ENCODE measurements at regions not wholly inside any gene's neighbourhood (a gene's known extent, or its start where the extent isn't known, plus 50 kb on each side); places are given as distances from the start of the nearest gene placed in this dataset.

DNA sequence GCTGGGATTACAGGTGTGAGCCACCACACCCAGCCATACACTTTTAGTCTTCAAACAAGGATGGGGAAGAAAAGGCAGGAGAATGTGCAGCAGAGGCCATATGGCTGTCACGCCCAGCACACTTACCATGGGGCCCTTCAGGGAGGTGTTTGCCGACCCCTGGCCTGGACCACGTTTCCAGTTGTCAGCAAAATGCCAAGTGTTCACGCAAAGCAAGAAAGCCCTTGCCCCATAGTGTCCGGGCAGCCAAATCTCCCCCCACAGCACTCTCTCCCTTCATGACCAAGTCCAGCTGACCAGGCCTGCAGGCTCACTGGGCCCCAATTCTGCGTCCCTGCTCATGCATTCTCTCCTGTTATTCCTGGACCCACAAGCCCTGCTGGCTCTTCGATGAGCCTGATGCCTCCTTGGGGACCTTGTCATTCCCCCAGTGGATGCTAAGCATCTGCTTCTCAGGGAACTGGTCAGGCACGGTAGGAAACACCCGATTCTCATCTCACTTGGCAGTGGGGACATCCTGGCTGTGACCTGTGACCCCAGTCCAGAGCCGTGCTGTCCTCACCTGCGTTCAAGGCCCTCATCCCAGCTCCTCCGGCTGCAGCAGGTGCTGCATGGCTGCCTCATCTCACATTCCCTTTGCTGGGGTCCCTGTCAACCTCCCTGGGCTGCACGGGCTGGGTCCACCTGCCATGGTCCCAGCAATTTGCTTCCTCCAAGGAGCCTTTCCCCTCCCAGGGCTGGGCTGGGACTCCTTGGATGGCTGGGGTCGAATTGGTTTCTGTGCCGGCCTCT is 96.4 kb downstream of the CTTN start:
- POLR2A ChIA-PET: interaction anchor here (0.7 to 0.9 kb wide), 2 partner anchors 14 to 41 kb away, joined by 3 read pairs; no protein-coding TSS in a partner anchor
- Histone ChIP-seq H3K4me1 (replicated peaks in 1 of 2; ENCODE audit: control insufficient read depth in 2 of 2, insufficient read depth in 2 of 2, low read length in 2 of 2) (no peaks in the 10 kb centered on the region; a peak in 1 of 5 replicates), H3K9ac (ENCODE audit: insufficient read depth in 1 of 2, low read depth in 2 of 2, low read length in 2 of 2) (no peak overlapping the region), H3K4me2 (ENCODE audit: insufficient read depth, low read length) (no peak overlapping the region), H3K27ac (ENCODE audit: extremely low read depth, low read depth, low read length) (no peak overlapping the region), H3K4me3 (no peak overlapping the region), H3K9me1 (ENCODE audit: control insufficient read depth, insufficient read depth, low read length) (no peaks in the 10 kb centered on the region), H3K79me2 (ENCODE audit: control insufficient read depth, insufficient read depth, low read length) (no peaks in the 10 kb centered on the region), H3K36me3 (ENCODE audit: control insufficient read depth, insufficient read depth, low read length) (no peaks in the 10 kb centered on the region), H3K9me3 (replicated peaks; ENCODE audit: control insufficient read depth, insufficient read depth, low read depth, low read length) (no peaks in the 10 kb centered on the region), H2AFZ (ENCODE audit: low read depth, low read length) (no peak overlapping the region), H3K27me3 (ENCODE audit: control insufficient read depth in 2 of 2, insufficient read depth in 2 of 2, low read length in 2 of 2) (peaks cover 22 to 73% of the 10 kb centered on the region in 2 experiments; a peak in 3 of 5 replicates), H4K20me1 (replicated peaks; ENCODE audit: control insufficient read depth, insufficient read depth, low read length) (peaks cover 2% of the 10 kb centered on the region; the same call in 1 of the 2 replicates)
- in situ Hi-C loops (cut with MboI) (no loop called here), intact Hi-C loops (cut with micrococcal nuclease) (no loop called here)
- no TSS peak for BruUV-seq (replicated peaks)
- WGBS (ENCODE audit: insufficient coverage, low coverage, missing lambda C conversion rate): 0% methylated on average over 14 of the region's 15 CpGs
- no peak for ATAC-seq
- FAIRE-seq: no peak
- CTCF ChIA-PET (ENCODE audit: low intra/inter-chr PET ratio): no interaction called here
- no peak for DNase-seq (ENCODE audit: extremely low read depth in 1 of 4, low spot score in 3 of 4)
- TF ChIP-seq, protein P1, sequence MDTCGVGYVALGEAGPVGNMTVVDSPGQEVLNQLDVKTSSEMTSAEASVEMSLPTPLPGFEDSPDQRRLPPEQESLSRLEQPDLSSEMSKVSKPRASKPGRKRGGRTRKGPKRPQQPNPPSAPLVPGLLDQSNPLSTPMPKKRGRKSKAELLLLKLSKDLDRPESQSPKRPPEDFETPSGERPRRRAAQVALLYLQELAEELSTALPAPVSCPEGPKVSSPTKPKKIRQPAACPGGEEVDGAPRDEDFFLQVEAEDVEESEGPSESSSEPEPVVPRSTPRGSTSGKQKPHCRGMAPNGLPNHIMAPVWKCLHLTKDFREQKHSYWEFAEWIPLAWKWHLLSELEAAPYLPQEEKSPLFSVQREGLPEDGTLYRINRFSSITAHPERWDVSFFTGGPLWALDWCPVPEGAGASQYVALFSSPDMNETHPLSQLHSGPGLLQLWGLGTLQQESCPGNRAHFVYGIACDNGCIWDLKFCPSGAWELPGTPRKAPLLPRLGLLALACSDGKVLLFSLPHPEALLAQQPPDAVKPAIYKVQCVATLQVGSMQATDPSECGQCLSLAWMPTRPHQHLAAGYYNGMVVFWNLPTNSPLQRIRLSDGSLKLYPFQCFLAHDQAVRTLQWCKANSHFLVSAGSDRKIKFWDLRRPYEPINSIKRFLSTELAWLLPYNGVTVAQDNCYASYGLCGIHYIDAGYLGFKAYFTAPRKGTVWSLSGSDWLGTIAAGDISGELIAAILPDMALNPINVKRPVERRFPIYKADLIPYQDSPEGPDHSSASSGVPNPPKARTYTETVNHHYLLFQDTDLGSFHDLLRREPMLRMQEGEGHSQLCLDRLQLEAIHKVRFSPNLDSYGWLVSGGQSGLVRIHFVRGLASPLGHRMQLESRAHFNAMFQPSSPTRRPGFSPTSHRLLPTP (IDR thresholded peaks at IDR 0.05; ENCODE audit: borderline replicate concordance, extremely low read depth, insufficient read length): no peak
- TF ChIP-seq ZNF444 (CRISPR knock-in tag; IDR thresholded peaks at IDR 0.05): no peak
- TF ChIP-seq, protein P2, sequence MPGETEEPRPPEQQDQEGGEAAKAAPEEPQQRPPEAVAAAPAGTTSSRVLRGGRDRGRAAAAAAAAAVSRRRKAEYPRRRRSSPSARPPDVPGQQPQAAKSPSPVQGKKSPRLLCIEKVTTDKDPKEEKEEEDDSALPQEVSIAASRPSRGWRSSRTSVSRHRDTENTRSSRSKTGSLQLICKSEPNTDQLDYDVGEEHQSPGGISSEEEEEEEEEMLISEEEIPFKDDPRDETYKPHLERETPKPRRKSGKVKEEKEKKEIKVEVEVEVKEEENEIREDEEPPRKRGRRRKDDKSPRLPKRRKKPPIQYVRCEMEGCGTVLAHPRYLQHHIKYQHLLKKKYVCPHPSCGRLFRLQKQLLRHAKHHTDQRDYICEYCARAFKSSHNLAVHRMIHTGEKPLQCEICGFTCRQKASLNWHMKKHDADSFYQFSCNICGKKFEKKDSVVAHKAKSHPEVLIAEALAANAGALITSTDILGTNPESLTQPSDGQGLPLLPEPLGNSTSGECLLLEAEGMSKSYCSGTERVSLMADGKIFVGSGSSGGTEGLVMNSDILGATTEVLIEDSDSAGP (CRISPR knock-in tag; IDR thresholded peaks at IDR 0.05): no peak
- TF ChIP-seq BHLHE40 (IDR thresholded peaks at IDR 0.05; ENCODE audit: low read length): no peak
- TF ChIP-seq TCF7L2 (IDR thresholded peaks at IDR 0.05; ENCODE audit: low read depth, low read length): no peak
- no peak for TF ChIP-seq RFX5 (IDR thresholded peaks at IDR 0.05; ENCODE audit: low read depth, low read length)
- TF ChIP-seq, protein P3, sequence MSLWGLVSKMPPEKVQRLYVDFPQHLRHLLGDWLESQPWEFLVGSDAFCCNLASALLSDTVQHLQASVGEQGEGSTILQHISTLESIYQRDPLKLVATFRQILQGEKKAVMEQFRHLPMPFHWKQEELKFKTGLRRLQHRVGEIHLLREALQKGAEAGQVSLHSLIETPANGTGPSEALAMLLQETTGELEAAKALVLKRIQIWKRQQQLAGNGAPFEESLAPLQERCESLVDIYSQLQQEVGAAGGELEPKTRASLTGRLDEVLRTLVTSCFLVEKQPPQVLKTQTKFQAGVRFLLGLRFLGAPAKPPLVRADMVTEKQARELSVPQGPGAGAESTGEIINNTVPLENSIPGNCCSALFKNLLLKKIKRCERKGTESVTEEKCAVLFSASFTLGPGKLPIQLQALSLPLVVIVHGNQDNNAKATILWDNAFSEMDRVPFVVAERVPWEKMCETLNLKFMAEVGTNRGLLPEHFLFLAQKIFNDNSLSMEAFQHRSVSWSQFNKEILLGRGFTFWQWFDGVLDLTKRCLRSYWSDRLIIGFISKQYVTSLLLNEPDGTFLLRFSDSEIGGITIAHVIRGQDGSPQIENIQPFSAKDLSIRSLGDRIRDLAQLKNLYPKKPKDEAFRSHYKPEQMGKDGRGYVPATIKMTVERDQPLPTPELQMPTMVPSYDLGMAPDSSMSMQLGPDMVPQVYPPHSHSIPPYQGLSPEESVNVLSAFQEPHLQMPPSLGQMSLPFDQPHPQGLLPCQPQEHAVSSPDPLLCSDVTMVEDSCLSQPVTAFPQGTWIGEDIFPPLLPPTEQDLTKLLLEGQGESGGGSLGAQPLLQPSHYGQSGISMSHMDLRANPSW (CRISPR knock-in tag; IDR thresholded peaks at IDR 0.05): no peak
- no peak for TF ChIP-seq MCM3 (IDR thresholded peaks at IDR 0.05)
- TF ChIP-seq, protein P4, sequence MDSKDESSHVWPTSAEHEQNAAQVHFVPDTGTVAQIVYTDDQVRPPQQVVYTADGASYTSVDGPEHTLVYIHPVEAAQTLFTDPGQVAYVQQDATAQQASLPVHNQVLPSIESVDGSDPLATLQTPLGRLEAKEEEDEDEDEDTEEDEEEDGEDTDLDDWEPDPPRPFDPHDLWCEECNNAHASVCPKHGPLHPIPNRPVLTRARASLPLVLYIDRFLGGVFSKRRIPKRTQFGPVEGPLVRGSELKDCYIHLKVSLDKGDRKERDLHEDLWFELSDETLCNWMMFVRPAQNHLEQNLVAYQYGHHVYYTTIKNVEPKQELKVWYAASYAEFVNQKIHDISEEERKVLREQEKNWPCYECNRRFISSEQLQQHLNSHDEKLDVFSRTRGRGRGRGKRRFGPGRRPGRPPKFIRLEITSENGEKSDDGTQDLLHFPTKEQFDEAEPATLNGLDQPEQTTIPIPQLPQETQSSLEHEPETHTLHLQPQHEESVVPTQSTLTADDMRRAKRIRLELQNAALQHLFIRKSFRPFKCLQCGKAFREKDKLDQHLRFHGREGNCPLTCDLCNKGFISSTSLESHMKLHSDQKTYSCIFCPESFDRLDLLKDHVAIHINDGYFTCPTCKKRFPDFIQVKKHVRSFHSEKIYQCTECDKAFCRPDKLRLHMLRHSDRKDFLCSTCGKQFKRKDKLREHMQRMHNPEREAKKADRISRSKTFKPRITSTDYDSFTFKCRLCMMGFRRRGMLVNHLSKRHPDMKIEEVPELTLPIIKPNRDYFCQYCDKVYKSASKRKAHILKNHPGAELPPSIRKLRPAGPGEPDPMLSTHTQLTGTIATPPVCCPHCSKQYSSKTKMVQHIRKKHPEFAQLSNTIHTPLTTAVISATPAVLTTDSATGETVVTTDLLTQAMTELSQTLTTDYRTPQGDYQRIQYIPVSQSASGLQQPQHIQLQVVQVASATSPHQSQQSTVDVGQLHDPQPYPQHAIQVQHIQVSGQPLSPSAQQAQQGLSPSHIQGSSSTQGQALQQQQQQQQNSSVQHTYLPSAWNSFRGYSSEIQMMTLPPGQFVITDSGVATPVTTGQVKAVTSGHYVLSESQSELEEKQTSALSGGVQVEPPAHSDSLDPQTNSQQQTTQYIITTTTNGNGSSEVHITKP (IDR thresholded peaks at IDR 0.05; ENCODE audit: partially characterized antibody): no peak

All from K562 (cell line).